Common myeloid progenitor, CD34-positive (primary cell): ENCODE measurements at regions not wholly inside any gene's neighbourhood (a gene's known extent, or its start where the extent isn't known, plus 50 kb on each side); places are given as distances from the start of the nearest gene placed in this dataset.
"Not testable (repeated sequence)": the region's sequence is repeated elsewhere in the genome, so short reads cannot be mapped to it uniquely, and the experiment has no call there.

Experiments
- CTCF ChIA-PET: fragments of 350-600 bp; sonication (Branson Sonifier 250); formaldehyde crosslinking; loops from one replicate; lab custom pipeline; 2021; ENCODE audit warnings: antibody characterized with exemption; lab: Charles Lee
- POLR2A ChIA-PET: fragments of 350-600 bp; sonication (Branson Sonifier 250); formaldehyde crosslinking; loops from one replicate; lab custom pipeline; 2021; ENCODE audit warnings: antibody characterized with exemption; lab: Charles Lee
- DNase-seq, 3 donors: peaks; one replicate each; pipeline versions ENCODE4 v3.0.0 to v3.0.0-alpha.2; 2013
- H3K27ac ChIP-seq, 2 experiments: 1 replicate in 1 of 2; 2 replicates in 1 of 2; pipeline ENCODE4 v1.7.0; 2013; ENCODE audit warnings: inconsistent platforms in 2 of 2, low read length in 2 of 2, mild to moderate bottlenecking in 2 of 2, low read depth in 1 of 2, moderate library complexity in 1 of 2; ENCODE audit not compliant: severe bottlenecking in 2 of 2, insufficient read depth in 1 of 2, poor library complexity in 1 of 2
- H3K27me3 ChIP-seq, 5 experiments: replicated peaks in 2 of 5; 1 replicate in 3 of 5; 2 replicates in 2 of 5; pipeline versions ENCODE4 v1.6.1 to v1.7.0; 2013; ENCODE audit warnings: low read length in 4 of 5, mild to moderate bottlenecking in 2 of 5, moderate library complexity in 2 of 5, inconsistent platforms in 1 of 5; ENCODE audit not compliant: insufficient read depth in 5 of 5, control insufficient read depth in 4 of 5
- H3K36me3 ChIP-seq, 4 experiments: 1 replicate in 2 of 4; 2 replicates in 2 of 4; pipeline versions ENCODE4 v1.6.1 to v1.7.0; 2013; ENCODE audit warnings: low read length in 3 of 4, control low read depth in 1 of 4, mild to moderate bottlenecking in 1 of 4; ENCODE audit not compliant: control insufficient read depth in 4 of 4, insufficient read depth in 4 of 4
- H3K4me1 ChIP-seq, 4 experiments: 1 replicate in 3 of 4; 2 replicates in 1 of 4; pipeline versions ENCODE4 v1.6.1 to v1.7.1; 2013; ENCODE audit warnings: low read length in 3 of 4, mild to moderate bottlenecking in 3 of 4, control low read depth in 1 of 4, inconsistent platforms in 1 of 4, moderate library complexity in 1 of 4; ENCODE audit not compliant: control insufficient read depth in 4 of 4, insufficient read depth in 4 of 4; ENCODE audit errors: control extremely low read depth in 1 of 4
- H3K4me3 ChIP-seq, 7 experiments: 1 replicate in 4 of 7; 2 replicates in 3 of 7; pipeline versions ENCODE4 v1.5.1 to v1.7.0; 2013; ENCODE audit warnings: mild to moderate bottlenecking in 7 of 7, low read length in 6 of 7, moderate library complexity in 6 of 7, inconsistent platforms in 2 of 7, low read depth in 2 of 7, control low read depth in 1 of 7; ENCODE audit not compliant: insufficient read depth in 4 of 7, control insufficient read depth in 1 of 7; ENCODE audit errors: extremely low read depth in 1 of 7
- H3K9me3 ChIP-seq, 5 experiments: 1 replicate in 4 of 5; 2 replicates in 1 of 5; pipeline versions ENCODE4 v1.6.1 to v1.7.1; 2013; ENCODE audit warnings: low read length in 4 of 5, mild to moderate bottlenecking in 2 of 5, inconsistent platforms in 1 of 5, low read depth in 1 of 5, moderate library complexity in 1 of 5; ENCODE audit not compliant: control insufficient read depth in 4 of 5, insufficient read depth in 2 of 5; ENCODE audit errors: control extremely low read depth in 1 of 5
- WGBS: methylation state at CpG from one replicate; pipeline ENCODE4 v1.1.5; 2013; ENCODE audit not compliant: insufficient coverage; 5-methylcytosine and 5-hydroxymethylcytosine counted together

- WGBS, result 100% methylated on average over 2 of the region's 9 CpGs
- POLR2A ChIA-PET, H3K27me3 ChIP-seq, CTCF ChIA-PET, H3K4me3 ChIP-seq, DNase-seq, H3K4me1 ChIP-seq, H3K27ac ChIP-seq, H3K9me3 ChIP-seq, H3K36me3 ChIP-seq: not testable (repeated sequence)
Observed at GRCh38 chr3:150336363-150336762, 71.7 kb upstream of the TSC22D2 start.

GRCh38 chr3:150335631-150336030 is 72.5 kb upstream of the TSC22D2 start:
- no peak overlapping the region for H3K27ac ChIP-seq
- CTCF ChIA-PET, result interaction anchor here (0.9 kb wide), 1 partner anchor 20 kb away, joined by 4 read pairs; no protein-coding TSS in a partner anchor
- POLR2A ChIA-PET, result no interaction called here
- H3K27me3 ChIP-seq, result no peaks in the 10 kb centered on the region
- no peak overlapping the region for H3K4me3 ChIP-seq
- DNase-seq, result no peak
- H3K4me1 ChIP-seq, result no peaks in the 10 kb centered on the region
- no peaks in the 10 kb centered on the region for H3K9me3 ChIP-seq
- no CpG with 5 or more reads among the region's 2 CpGs for WGBS
- H3K36me3 ChIP-seq, result no peaks in the 10 kb centered on the region

- Histone ChIP-seq H3K4me3 (no peak overlapping the region), H3K4me1 (no peaks in the 10 kb centered on the region), H3K9me3 (no peaks in the 10 kb centered on the region), H3K27ac (no peak overlapping the region), H3K36me3 (no peaks in the 10 kb centered on the region), H3K27me3 (no peaks in the 10 kb centered on the region)
- no CpG with 5 or more reads among the region's 3 CpGs for WGBS
- CTCF ChIA-PET, result interaction anchor here (0.9 kb wide), 1 partner anchor 19 kb away, joined by 4 read pairs; no protein-coding TSS in a partner anchor
- DNase-seq, result no peak
- POLR2A ChIA-PET, result no interaction called here
Observed at GRCh38 chr3:150334974-150335373, 73.1 kb upstream of the TSC22D2 start.

GRCh38 chr3:150333477-150333876 is 74.6 kb upstream of the TSC22D2 start:
- Histone ChIP-seq H3K36me3 (no peaks in the 10 kb centered on the region), H3K4me1 (no peaks in the 10 kb centered on the region), H3K4me3 (no peak overlapping the region), H3K9me3 (no peaks in the 10 kb centered on the region), H3K27me3 (no peaks in the 10 kb centered on the region), H3K27ac (no peak overlapping the region)
- POLR2A ChIA-PET, result no interaction called here
- WGBS, result no CpG with 5 or more reads among the region's 1 CpG
- DNase-seq, result no peak
- CTCF ChIA-PET, result no interaction called here

GRCh38 chr3:150331978-150332568 is 76.0 kb upstream of the TSC22D2 start:
- Histone ChIP-seq H3K36me3 (no peaks in the 10 kb centered on the region), H3K27me3 (no peaks in the 10 kb centered on the region), H3K4me3 (no peak overlapping the region), H3K9me3 (no peaks in the 10 kb centered on the region), H3K27ac (no peak overlapping the region), H3K4me1 (no peaks in the 10 kb centered on the region)
- no peak for DNase-seq
- CTCF ChIA-PET, result interaction anchor here (0.7 kb wide), 1 partner anchor 10 kb away, joined by 3 read pairs; no protein-coding TSS in a partner anchor
- WGBS, result 100% methylated on average over 1 of the region's 1 CpG
- POLR2A ChIA-PET, result no interaction called here

GRCh38 chr3:150330872-150331271 is 77.2 kb upstream of the TSC22D2 start:
- H3K9me3 ChIP-seq, result no peaks in the 10 kb centered on the region
- H3K36me3 ChIP-seq, result no peaks in the 10 kb centered on the region
- H3K4me3 ChIP-seq, result no peak overlapping the region
- ChIA-PET POLR2A (no interaction called here), CTCF (interaction anchor here (1.2 kb wide), 1 partner anchor 24 kb away, joined by 3 read pairs; no protein-coding TSS in a partner anchor)
- WGBS, result 88% methylated on average over 2 of the region's 2 CpGs
- H3K27ac ChIP-seq, result no peak overlapping the region
- H3K4me1 ChIP-seq, result no peaks in the 10 kb centered on the region
- DNase-seq, result no peak
- H3K27me3 ChIP-seq, result no peaks in the 10 kb centered on the region

GRCh38 chr3:150330174-150330573 is 77.9 kb upstream of the TSC22D2 start:
- ChIA-PET CTCF (interaction anchor here (1.2 kb wide), 1 partner anchor 25 kb away, joined by 3 read pairs; no protein-coding TSS in a partner anchor), POLR2A (no interaction called here)
- H3K9me3 ChIP-seq, result no peaks in the 10 kb centered on the region
- WGBS, result 88% methylated on average over 1 of the region's 2 CpGs
- H3K27ac ChIP-seq, result no peak overlapping the region
- DNase-seq, result no peak
- no peaks in the 10 kb centered on the region for H3K36me3 ChIP-seq
- no peaks in the 10 kb centered on the region for H3K27me3 ChIP-seq
- H3K4me1 ChIP-seq, result no peaks in the 10 kb centered on the region
- no peak overlapping the region for H3K4me3 ChIP-seq
